Lower lobe of right lung (tissue), 2 donors: ENCODE measurements at regions not wholly inside any gene's neighbourhood (a gene's known extent, or its start where the extent isn't known, plus 50 kb on each side); places are given as distances from the start of the nearest gene placed in this dataset.

Source experiments
- ATAC-seq, 2 donors: fragments of 200-7000 bp; cut with Tn5 transposase; one replicate each; pipeline ENCODE4 v1.9.1; 2020 to 2022; ENCODE audit warnings: mild to moderate bottlenecking in 2 of 2, moderate library complexity in 2 of 2
- DNase-seq: peaks from one replicate; pipeline ENCODE4 v3.0.0-alpha.2; 2020
- H3K27ac ChIP-seq: fragments of 200-600 bp; one replicate; pipeline ENCODE4 v1.8.0; 2022
- H3K27me3 ChIP-seq: fragments of 200-600 bp; one replicate; pipeline ENCODE4 v1.8.0; 2022; ENCODE audit warnings: low read depth
- H3K36me3 ChIP-seq: fragments of 200-600 bp; one replicate; pipeline ENCODE4 v1.8.0; 2022; ENCODE audit warnings: mild to moderate bottlenecking
- H3K4me1 ChIP-seq: fragments of 200-600 bp; one replicate; pipeline ENCODE4 v1.8.0; 2022
- H3K4me3 ChIP-seq: fragments of 200-600 bp; one replicate; pipeline ENCODE4 v1.8.0; 2022; ENCODE audit warnings: mild to moderate bottlenecking
- H3K9me3 ChIP-seq: fragments of 200-600 bp; one replicate; pipeline ENCODE4 v1.8.0; 2022
- CTCF ChIP-seq: fragments of 200-600 bp; IDR thresholded peaks from one replicate; pipeline ENCODE4 v1.8.0; 2022; ENCODE audit warnings: antibody characterized with exemption, mild to moderate bottlenecking
- intact Hi-C: fragments of 100-400 bp; cut with DNase I; formaldehyde crosslinking; loops from one replicate; pipeline ENCODE4 v1.11.0; 2022
- donor health status: DM: no; HTN: yes; CAD: no; lungs with severe emphysema.

- no peak for DNase-seq
- no peak for TF ChIP-seq CTCF
- no peaks in the 10 kb centered on the region for H3K36me3 ChIP-seq
- no peak overlapping the region for H3K4me3 ChIP-seq
- no peaks in the 10 kb centered on the region for H3K4me1 ChIP-seq
- ATAC-seq = no peak
- no peak overlapping the region for H3K27ac ChIP-seq
- no peaks in the 10 kb centered on the region for H3K9me3 ChIP-seq
- no peaks in the 10 kb centered on the region for H3K27me3 ChIP-seq
- intact Hi-C loops = no loop called here
Measured at GRCh38 chr2:221312634-221313033, 259.5 kb downstream of the EPHA4 start.

- Histone ChIP-seq H3K36me3 (no peaks in the 10 kb centered on the region), H3K27me3 (no peaks in the 10 kb centered on the region), H3K27ac (no peak overlapping the region), H3K4me3 (no peak overlapping the region), H3K9me3 (no peaks in the 10 kb centered on the region), H3K4me1 (no peaks in the 10 kb centered on the region)
- DNase-seq (no peak), ATAC-seq (no peak)
- intact Hi-C loops = no loop called here
- TF ChIP-seq CTCF = no peak
Measured at GRCh38 chr2:221314786-221315185, 257.3 kb downstream of the EPHA4 start.

DNA sequence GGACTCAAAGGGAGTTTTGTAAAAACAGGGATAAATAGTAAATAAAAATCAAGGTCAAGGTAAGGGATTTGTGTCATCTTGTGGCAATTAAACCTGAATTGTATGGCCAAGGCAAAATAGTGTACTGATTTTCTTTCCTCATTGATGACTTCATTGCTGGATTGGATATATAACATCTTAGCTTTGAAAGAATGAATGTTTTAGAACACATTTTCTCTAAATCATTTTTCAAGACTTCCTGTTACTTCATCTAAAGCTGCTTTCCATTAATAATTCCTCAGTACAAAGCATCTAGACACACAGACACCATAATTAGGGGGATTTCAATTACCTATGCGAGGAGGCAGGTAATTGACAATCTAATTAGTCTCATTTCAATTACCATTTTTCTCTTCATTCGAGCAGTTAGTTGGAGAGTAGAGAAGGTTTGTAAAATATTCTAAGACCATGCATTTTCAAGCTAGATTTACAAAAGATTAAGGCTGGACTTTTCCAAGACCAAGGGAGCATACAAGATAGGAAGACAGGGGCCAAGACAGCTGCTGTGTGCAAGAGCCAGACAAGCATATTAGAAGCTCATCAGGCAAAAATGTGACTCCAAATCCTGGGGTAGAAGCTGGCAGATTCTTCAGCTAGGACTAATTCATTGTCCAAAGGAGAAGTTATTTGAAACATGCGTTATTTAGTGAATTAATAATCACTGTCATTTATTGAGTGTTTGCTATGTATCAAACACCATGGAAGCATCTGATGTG lies 253.6 kb downstream of the EPHA4 start:
- ATAC-seq = no peak
- Histone ChIP-seq H3K27me3 (no peaks in the 10 kb centered on the region), H3K27ac (no peak overlapping the region), H3K9me3 (no peaks in the 10 kb centered on the region), H3K36me3 (no peaks in the 10 kb centered on the region), H3K4me1 (no peaks in the 10 kb centered on the region), H3K4me3 (no peak overlapping the region)
- intact Hi-C loops = no loop called here
- TF ChIP-seq CTCF = no peak
- DNase-seq = no peak

- TF ChIP-seq CTCF = no peak
Measured at GRCh38 chr2:221322741-221323140, 249.4 kb downstream of the EPHA4 start.

DNA sequence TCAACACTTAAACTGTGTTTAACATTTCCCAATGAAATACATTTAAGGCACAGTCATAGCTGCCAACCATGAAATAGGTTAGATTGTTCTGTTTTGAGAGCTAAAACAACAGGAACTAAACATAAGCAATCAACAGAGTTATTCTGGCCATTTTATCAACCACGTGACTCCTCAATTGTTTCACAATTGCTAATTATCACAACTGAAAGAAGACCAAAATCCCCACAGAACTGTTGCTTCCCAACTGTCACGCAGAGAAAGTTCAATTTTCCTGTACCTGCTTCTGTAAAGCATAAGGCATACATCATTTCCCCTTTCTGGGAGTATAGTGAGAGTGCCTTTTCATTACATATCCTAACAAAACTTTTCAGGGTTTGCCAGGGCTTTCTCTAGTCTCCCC lies 248.6 kb downstream of the EPHA4 start:
- intact Hi-C loops = no loop called here
- no peak for TF ChIP-seq CTCF
- Histone ChIP-seq H3K27ac (no peak overlapping the region), H3K36me3 (no peaks in the 10 kb centered on the region), H3K4me3 (no peak overlapping the region), H3K27me3 (no peaks in the 10 kb centered on the region), H3K9me3 (no peaks in the 10 kb centered on the region), H3K4me1 (no peaks in the 10 kb centered on the region)
- DNase-seq = no peak
- no peak for ATAC-seq

More at GRCh38 chr2:221322741-221323140, 249.4 kb downstream of the EPHA4 start:
- Histone ChIP-seq H3K4me1 (no peaks in the 10 kb centered on the region), H3K4me3 (no peak overlapping the region), H3K27me3 (no peaks in the 10 kb centered on the region), H3K9me3 (no peaks in the 10 kb centered on the region), H3K36me3 (no peaks in the 10 kb centered on the region), H3K27ac (no peak overlapping the region)
- DNase-seq (no peak), ATAC-seq (no peak)
- intact Hi-C loops = no loop called here
